RPMI8226 (cell line): ENCODE measurements at regions not wholly inside any gene's neighbourhood (a gene's known extent, or its start where the extent isn't known, plus 50 kb on each side); places are given as distances from the start of the nearest gene placed in this dataset.

Experiments
- DNase-seq: peaks from one replicate; pipeline ENCODE4 v3.0.0-alpha.2; 2015

DNA sequence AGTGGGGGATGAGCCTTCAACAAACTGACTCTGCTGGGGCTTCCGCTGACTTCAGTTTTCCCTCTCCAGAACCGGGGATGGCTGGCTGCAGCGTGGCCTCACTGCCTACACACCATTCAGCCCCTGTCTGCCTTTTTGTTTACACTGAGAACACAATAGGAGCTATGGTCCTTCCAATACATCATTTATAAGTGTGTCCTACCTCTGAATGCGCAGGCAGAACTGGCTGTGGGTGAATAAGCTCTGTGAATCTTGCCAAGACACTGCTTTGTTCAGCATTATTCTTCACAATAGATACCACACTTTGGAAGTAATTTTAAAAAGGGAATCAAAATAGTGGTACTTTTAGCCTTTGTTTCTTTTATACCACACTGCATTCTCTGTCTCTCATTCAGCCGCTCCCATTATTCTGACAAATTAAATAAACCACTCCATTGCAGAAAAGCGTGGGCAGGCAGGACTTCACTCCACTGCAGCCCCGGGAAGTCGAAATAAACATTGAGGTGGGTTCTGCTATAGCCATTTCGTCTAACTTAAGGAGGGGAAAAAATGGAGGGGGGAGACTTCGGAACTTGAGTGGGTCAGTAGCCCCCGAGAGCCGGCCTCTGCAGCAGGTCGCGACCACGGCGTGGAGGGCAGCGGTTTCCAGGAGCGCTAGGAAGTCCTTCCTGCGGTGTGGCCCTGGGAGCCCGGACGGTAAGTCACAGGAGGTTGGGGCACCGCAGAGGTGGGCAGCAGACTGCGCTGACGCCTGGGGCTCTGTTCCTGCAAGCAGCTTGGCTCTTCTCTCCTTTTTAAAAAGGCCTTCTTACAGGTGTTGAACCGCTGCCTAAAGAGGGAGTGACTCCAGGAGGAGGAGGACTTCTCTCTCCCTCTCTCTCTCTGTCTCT, 94.8 kb upstream of the SOX1 start:
- peak; percentile 40 for DNase-seq

DNA sequence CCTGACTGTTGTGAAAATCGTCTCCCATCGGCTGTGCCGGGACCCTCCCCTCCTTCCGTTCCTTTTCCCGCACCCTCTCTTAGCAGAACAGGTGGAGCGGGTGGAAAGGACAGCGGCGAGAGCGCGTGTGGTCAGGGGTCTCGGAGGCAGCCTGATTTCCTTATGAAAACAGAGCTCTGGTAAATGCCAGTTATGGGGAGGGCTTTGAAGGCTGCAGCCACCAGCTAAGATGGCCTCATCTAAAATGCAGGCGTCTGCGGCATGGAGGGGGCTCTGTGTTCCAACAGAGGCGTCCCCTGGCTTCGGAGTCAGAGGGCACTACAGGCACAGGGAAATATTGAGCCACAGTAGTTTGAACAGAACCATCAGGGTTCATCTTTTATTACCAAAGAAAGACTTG, 93.8 kb upstream of the SOX1 start:
- no peak for DNase-seq

DNA sequence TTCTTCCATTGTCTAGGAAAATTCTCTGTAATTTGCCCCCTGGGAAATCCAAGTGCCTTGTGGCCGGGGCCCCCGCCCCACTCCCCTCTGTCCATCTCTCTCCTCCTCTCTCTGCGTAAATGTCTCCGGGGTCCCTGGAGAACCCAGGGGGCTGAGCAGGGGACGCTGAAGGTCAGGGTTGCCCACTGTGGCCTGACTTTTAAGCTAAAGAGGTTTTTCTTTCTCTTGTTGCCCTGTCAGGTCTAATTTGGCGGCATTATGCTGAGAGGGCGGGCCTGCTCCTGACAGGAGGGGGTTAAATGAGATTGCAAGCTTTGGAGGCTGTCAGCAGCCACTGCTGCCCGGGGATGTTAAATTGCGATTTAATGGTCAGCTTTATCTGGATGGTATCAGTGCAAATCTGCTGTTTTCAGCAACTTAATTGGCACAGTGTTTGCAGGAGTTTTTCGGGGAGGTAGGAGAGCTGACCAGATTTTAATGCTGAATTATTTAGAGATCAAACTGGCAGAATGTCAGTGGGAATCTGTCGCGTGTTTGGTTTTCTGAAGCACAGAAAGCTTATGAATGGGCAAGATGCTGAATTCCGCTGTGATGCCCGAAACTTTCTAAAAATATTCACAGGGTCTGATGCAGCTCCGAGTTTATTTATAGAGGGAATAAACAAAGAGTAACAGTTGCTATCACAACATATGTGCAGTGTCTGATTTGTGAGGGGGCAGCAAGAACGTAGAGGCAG, 93.2 kb upstream of the SOX1 start:
- DNase-seq: peak; percentile 40

DNA sequence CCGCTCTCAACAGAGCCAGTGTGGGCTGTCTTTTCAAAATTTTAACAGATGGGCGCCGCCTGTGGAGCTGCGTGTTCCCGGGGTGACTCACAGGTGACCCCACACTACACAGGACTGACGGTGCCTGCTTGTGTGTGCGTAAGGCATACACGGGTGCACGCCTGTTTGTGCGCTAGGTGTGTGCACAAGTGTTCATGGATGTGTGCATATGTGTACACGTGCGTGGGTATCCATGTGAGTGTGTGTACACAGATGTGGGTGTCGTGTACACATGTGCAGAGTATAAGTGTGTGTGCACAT, 92.7 kb upstream of the SOX1 start:
- no peak for DNase-seq

DNA sequence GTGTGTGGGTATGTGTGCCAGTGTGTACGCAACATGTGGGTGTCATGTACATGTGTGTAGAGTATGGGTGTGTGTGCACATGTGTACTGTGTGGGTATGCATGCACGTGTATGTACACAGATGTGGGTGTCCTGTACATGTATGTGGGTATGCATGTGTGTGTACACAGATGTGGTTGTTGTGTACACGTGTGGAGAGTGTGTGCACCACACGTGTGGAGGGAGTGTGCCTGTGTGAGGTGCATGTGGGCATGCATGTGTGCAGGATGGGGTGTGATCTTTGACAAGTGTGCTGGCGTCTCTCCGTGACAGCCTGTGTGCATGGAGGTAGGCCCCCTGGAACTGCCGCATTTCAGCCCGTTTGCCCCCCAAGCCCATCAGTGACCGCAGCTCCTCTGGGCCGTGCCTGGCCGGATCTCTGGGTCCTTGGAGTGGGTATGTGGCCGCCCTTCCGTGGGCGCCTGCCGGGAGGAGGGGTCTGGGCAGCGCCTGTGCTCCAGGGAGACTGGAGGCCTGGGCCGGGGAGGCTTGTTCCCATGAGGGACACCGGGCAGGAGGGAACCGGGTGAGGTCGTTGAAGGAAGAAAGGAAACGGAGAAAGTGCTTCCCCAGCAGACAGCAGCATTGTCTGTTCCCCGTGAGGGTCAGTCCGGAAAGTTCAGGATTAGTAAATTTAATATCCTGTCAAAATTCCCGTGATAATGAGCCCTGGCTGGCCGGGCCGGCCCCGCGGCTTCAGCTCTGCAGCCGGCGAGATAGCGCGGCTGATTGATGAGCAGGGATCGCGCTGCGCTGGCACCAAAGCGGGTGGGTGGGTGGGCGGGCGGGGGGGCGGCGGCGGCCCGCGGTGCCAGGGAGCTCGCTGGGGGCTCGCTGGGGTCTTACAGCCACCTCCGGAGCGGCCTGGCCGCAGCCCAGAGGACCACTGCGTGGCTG, 91.1 kb upstream of the SOX1 start:
- DNase-seq: no peak

DNA sequence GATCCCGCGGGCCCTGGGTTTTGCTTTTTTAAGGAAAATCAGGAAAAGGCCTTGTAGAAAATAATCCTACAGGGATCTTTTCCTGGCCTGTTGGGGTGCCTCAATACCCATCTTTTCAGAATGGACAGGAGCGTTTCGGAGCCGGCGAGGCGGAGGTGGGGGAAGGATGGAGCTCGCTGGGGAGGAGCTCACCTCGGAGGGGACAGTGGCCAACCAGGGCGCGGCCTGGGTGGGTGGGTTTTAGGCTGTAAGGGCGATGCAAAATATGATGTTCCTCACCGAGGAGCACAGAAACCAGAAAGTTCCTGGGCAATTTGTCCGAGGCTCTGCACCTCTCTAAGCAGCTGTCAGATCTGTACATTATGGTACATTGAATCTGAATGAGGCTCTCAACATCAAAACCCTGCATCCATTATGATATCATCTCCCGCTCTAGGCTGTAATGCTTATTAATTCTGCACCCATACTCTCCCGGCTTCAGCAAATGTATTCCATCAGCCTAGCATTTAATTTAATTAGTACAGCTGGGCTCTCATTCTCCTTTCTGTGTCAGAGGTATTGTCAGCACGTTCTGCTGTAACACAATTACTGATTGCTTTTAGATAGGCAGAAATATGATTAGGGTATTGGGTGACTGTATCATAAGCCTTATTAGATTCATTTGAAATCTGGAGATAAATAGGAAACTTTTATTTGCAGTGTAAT, 90.3 kb upstream of the SOX1 start:
- DNase-seq: no peak

DNA sequence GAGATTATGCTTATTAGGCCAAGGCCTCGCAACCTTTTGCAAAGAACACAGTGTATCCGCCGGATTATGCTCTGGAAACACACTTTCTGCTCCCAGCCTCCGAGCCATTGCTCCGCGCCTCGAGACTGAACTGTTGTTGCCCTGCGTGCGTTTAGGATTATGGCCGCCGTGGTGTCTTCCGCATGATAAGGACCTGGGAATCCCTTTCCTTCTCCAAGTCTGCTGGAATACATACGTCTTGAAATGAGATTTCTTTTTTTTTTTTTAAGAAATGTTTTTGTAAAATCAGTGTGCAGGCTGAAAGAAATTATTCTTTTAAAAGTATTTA, 89.8 kb upstream of the SOX1 start:
- no peak for DNase-seq

DNA sequence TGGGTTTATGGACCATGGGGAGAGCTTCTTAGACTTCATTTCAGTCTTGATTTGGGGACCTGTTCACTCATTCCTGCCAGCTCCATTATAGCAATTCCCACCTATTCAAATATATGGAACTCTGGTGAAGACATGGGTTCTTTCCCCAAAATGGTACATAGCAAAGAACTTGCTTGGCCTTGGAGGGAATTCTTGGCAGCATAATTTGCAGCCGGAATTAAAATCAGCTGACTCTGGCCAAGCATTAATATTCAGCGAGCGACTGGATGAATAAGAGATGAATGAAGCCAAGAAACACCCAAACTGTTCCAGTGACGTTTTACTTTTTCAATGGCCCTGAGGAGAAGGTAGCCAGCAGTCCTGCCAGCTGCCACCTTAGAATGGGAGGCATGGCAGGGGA, 88.4 kb upstream of the SOX1 start:
- DNase-seq: no peak

DNA sequence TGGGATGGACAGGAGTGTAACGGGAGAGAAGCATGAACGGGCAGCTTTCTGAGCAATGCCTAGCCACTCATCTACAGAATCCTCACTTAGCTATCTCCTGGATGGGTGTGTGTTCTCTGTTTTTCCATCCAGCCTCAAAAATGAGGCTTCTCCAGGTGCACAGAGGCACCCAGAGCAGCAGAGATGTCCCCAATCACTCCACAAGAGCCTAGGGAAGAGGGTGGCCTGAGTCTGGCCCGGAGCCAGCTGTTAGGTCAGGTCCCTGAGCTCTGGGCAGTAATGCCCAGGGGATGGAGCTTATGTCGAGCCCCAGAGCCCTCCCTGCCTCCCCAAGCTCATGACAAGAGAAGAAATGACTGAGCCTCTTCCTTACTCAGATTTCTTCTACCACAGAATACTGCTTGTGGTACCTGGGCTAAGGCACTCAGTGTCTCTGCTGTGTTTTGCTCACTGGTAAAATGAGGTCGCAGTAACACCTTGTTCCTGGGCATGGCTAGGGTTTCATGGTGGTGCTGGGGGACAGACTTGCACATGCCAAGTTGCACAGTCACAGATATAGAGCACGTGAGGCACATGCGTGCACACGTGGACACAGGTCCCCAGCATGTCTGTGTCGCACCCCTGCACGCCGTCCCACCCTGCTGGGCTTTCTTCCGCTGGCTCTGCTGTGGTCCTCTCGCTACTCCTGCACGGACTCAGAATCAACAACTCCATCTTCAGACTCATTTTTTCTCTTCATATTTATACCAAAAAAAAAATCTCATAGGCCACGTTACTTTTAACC, 86.6 kb upstream of the SOX1 start:
- no peak for DNase-seq

DNA sequence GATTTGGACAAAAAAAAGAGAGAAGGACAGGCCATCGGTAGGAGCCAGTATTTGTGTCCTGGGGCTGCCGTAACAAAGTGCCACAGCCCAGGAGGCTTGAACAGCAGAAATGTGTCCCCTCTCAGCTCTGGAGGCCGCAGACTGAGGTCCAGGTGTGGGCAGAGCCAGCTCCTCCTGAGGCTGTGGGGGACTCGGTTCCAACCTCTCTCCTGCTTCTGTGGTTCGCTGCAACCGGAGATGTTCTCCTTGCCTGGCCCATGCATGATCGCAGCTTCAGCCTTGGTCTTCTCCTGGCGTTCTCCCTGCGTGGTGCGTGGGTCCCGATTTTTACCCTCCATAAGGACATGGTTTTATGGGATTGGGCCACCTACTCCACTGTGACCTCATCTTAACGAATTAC, 85.9 kb upstream of the SOX1 start:
- DNase-seq: no peak

DNA sequence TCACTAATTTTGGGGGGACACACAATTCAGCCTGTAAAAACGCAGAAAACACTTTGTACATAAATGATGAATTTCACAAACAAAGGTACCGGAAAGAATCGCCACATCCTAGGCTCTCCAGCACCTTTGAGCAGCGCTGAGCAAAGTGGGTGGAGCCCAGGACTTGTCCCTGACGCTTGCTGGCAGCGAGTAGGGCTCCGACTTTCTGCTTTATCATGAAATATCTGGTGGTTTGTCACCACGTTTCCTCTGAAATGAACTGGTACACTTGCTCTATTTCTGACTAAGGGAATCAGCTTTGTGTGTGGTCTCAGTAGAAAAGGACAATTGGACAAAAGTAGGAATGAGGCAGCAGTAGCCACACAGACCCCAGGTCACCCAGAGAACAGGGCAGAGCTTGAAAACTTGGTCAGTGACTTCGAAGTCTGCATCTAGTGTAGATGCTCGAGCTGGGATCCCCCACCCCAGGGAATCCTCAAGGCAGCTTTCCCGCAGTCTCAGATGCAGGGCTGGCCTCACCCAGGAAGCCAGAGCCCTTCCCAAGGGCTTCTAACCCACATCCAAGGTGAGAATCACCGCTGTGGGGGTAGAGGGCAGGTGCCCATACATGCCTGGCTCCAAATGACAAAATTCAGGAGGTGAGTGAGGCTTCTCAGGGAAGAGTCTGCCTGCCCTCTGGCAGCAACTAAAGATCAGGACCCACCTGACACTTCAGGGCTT, 85.3 kb upstream of the SOX1 start:
- peak; percentile 83 for DNase-seq

DNA sequence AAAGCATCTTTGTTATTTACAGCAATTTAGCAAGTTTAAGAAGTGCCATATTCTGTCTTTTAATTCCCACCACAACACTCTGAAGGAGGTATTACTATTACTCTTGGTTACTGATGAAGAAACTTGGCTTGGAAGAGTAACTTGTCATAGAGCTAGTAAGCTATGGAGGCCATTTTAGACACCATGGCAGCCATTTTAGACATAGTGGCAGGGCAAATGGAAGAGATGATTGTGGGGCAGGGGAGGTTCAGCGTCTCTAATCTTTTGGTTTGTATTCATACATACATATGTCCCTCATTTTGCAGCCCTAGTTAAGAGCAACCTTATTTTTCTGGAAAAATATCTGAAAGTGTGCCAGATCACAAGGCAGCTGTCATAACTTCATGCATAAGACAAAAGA, 82.6 kb upstream of the SOX1 start:
- DNase-seq: no peak

DNA sequence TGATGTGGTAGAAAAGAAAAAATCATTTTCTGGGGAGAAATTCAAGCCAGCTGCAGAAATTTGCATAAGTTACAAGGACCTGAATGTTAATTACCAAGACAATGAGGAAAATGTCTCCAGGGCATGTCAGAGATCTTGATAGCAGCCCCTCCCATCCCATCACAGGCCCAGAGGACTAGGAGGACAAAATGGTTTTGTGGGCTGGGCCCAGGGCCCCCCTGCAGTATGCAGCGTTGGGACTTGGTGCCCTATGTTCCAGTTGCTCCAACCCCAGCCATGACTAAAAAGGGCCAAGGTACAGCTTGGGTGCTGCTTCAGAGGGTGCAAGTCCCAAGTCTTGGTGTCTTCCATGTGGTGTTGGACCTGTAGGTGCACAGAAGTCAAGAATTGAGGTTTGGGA, 76.6 kb upstream of the SOX1 start:
- no peak for DNase-seq

DNA sequence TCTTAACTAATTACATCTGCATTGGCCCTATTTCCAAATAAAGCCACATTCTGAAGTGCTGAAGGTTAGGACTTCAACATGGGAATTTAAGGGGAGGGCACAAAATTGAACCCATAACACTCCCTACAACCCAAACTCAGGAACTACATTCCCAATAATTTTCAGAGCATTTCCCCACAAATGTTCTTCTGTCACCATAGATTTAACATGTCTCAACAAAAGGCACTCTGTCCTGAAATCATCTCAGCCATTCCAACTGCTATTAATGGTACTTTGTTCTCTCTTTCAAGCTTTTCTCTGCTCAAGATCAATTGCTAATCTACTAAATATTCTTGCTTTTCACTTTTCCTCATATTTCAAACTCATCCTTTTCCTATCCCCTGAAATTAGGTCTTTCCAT, 74.0 kb upstream of the SOX1 start:
- DNase-seq: no peak

DNA sequence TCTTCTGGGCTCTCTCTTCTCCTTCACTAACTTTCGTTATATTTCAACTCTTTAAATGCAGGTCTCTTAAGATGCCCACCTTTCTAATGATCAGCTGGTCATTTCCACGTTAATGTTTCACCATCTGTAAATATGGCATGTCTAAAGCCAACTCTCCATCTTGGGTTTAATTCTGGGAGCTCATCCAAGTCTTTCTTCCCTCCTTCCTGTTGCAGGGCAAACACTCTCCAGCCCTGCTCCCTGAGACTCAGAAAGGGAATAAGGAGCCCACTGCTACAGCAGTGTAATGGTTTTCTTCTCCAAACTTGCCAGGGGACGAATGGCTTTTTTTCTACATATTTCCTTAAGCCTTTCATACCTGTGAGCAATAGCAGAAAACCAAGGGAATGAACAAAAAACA, 73.3 kb upstream of the SOX1 start:
- DNase-seq: no peak

DNA sequence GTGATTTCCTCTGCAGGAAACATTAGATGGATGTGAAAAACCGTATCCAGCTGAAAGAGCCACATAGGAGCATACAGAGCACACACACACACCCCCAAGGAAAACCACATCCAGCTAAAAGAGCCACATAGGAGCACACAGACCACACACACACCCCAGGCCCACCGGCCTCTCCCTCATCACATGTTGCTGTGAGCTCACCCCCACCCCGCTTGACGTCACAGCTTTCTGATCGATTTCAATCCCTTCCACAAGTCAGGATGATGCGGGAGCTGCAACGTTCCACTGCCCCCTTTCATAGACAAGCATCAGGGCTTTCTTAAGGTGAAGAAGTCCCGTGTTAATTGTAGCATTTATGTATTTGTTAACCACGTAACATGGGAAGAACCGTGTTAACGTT, 72.4 kb upstream of the SOX1 start:
- DNase-seq: no peak

DNA sequence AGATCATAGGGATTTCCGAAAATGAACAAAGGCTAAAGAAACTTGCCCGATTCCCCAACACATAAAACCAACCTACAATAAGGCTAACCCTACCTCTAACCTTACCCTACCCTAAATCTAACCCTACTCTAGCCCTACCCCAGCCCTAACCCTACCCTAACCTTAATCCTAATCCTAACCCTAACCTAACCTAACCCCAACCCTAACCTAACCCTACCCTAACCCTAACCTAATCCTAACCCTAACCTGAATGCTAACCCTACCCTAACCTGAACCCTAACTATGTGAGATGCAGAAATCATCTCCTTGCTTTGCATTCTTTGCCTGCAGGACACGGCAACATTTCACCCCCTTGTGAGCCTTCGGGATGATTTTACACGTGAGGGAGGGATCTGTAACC, 67.6 kb upstream of the SOX1 start:
- no peak for DNase-seq

DNA sequence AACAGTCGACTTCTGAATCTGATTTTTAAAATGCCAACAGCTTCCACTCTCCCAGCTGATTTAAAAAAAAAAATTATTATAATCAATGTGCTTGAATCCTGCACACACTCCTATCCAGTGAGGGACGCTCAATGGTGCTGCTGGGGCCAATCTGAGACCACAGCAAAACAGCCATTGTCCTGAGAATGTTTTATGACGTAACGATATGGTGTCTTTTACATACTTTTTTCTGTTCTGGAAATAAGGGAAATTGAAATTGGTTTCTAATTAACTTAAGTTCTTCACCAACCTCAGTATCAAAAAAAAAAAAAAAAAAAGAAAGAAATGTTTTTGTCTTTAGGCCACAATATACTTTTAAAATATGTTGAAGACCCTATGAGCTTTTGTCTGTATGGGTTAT, 66.1 kb upstream of the SOX1 start:
- DNase-seq: no peak

DNA sequence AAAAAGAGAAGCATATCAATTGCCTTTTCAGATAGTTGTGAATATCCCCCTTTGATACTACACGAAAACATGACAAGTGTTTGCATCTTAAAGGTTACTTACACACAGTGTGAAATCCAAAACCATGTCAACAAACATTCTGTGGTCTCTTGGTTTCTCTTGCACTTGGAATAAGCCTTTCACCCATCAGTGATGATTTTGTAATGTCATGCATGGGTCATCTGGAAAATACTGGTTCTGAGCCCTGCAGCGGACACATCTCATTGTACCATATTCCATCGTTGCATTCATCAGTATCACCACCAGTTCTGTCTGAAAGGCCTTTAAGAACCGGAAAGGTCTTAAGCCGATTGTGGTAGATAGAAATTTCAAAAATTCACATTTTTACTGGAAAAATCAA, 65.4 kb upstream of the SOX1 start:
- no peak for DNase-seq

DNA sequence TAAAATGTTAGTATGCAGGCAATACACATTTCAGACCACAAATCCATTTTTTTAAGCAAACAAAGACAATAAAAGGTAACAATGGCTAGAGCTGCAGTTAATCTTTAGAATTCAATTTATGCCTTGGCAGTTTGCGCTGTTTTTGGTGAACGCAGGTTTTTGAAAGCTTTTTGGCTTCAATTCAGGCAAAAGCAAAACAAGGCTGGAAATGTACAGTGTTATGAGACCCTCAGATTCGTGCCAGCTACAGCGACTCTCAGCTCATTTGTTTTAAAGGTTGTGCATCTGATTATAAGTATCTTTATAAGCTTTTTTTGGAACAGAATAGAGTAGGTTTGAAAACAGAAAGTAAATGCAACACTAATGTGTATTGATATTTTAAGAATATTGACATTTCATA, 63.6 kb upstream of the SOX1 start:
- DNase-seq: no peak

DNA sequence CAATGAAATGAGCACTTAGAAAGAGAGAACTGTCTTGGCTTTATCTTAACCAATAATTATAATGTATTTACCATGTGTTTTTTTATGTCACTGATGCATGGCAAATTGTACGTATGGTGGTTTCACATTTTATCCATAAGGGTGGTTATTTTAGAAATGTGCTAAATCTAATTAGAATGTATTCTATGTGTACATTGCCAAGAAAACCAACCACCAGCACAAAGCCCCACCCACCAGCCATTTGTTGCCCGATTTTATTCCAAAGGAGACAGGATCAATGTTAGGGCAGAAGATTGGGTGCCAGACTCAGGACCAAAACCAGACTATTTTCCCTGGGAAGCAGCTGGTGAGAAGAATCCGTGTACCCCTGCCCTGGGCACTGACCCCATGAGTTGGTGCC, 63.0 kb upstream of the SOX1 start:
- no peak for DNase-seq

DNA sequence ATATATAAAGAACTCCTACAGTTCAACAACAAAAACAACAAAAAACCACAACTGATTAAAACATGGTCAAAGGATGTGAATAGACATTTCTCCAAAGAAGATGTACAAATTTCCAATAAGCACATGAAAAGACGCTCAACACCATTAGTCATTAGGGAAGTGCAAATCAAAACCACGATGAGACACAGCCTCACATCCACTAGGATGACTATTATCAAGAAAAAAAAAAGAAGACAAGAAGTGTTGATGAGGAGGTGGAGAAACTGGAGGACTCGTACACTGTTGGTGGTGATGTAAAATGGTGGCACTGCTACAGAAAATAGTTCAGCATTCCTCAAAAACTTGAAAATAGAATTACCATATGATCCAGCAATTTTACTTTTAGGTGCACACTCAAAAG, 61.0 kb upstream of the SOX1 start:
- no peak for DNase-seq
